ENCODE measurements at regions not wholly inside any gene's neighbourhood (a gene's known extent, or its start where the extent isn't known, plus 50 kb on each side); places are given as distances from the start of the nearest gene placed in this dataset.

DNA sequence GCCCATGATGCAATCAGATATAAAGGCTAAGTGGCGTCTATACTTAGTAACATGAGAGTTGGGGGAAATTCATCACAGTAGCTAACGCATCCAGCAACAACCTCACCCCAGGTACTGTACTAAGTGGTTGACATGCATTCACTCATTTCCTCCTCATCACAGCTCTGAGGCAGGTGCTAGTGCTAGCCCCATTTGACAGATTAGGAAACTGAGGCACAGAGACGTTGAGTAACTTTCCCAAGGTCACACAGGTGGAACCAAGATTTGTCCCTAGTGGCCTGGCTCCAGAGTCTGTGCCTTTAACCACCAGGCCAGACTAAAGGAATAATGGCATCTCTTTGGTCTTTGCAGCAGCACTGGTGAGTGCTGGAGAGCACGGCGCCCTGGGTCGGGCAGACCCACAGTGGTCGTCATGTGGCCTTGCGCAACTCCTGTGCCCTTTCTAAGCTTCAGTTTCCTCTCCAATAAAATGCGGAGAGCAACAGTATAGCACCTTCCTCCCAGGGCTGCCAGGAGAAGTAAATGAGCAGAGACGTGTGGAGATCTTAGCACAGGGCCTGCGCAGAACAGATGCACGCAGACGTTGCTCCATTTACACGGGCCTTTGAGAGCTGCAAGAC is 186.4 kb downstream of the BCOR start:
- TF ChIP-seq JUNB (CRISPR knock-in tag; conservative IDR thresholded peaks at IDR 0.05) (no peak), TAF1 (IDR thresholded peaks at IDR 0.05; ENCODE audit: control insufficient read depth, extremely low read depth, insufficient read depth, low read length, severe bottlenecking) (no peak), POLR2B (IDR thresholded peaks at IDR 0.05; ENCODE audit: low read depth, partially characterized antibody) (no peak), GABPB1 (CRISPR knock-in tag; IDR thresholded peaks at IDR 0.05) (no peak), ZBTB1 (CRISPR knock-in tag; IDR thresholded peaks at IDR 0.05; ENCODE audit: borderline replicate concordance, low read depth) (no peak), CHD4 (IDR thresholded peaks at IDR 0.05; ENCODE audit: insufficient read depth, insufficient replicate concordance, low read depth, low read length, poor library complexity, severe bottlenecking) (no peak), TGIF2 (CRISPR knock-in tag; IDR thresholded peaks at IDR 0.05) (no peak), FOXA1 (IDR thresholded peaks at IDR 0.05; ENCODE audit: borderline replicate concordance) (no peak)
- TF ChIP-seq, protein P1, sequence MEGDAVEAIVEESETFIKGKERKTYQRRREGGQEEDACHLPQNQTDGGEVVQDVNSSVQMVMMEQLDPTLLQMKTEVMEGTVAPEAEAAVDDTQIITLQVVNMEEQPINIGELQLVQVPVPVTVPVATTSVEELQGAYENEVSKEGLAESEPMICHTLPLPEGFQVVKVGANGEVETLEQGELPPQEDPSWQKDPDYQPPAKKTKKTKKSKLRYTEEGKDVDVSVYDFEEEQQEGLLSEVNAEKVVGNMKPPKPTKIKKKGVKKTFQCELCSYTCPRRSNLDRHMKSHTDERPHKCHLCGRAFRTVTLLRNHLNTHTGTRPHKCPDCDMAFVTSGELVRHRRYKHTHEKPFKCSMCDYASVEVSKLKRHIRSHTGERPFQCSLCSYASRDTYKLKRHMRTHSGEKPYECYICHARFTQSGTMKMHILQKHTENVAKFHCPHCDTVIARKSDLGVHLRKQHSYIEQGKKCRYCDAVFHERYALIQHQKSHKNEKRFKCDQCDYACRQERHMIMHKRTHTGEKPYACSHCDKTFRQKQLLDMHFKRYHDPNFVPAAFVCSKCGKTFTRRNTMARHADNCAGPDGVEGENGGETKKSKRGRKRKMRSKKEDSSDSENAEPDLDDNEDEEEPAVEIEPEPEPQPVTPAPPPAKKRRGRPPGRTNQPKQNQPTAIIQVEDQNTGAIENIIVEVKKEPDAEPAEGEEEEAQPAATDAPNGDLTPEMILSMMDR (IDR thresholded peaks at IDR 0.05 in 2 of 3, conservative IDR thresholded peaks at IDR 0.05 in 1 of 3; ENCODE audit: insufficient read depth in 2 of 3, low read depth in 1 of 3, low read length in 3 of 3): no peak
- TF ChIP-seq, protein P2, sequence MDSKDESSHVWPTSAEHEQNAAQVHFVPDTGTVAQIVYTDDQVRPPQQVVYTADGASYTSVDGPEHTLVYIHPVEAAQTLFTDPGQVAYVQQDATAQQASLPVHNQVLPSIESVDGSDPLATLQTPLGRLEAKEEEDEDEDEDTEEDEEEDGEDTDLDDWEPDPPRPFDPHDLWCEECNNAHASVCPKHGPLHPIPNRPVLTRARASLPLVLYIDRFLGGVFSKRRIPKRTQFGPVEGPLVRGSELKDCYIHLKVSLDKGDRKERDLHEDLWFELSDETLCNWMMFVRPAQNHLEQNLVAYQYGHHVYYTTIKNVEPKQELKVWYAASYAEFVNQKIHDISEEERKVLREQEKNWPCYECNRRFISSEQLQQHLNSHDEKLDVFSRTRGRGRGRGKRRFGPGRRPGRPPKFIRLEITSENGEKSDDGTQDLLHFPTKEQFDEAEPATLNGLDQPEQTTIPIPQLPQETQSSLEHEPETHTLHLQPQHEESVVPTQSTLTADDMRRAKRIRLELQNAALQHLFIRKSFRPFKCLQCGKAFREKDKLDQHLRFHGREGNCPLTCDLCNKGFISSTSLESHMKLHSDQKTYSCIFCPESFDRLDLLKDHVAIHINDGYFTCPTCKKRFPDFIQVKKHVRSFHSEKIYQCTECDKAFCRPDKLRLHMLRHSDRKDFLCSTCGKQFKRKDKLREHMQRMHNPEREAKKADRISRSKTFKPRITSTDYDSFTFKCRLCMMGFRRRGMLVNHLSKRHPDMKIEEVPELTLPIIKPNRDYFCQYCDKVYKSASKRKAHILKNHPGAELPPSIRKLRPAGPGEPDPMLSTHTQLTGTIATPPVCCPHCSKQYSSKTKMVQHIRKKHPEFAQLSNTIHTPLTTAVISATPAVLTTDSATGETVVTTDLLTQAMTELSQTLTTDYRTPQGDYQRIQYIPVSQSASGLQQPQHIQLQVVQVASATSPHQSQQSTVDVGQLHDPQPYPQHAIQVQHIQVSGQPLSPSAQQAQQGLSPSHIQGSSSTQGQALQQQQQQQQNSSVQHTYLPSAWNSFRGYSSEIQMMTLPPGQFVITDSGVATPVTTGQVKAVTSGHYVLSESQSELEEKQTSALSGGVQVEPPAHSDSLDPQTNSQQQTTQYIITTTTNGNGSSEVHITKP (IDR thresholded peaks at IDR 0.05; ENCODE audit: partially characterized antibody): no peak
- TF ChIP-seq, protein P3, sequence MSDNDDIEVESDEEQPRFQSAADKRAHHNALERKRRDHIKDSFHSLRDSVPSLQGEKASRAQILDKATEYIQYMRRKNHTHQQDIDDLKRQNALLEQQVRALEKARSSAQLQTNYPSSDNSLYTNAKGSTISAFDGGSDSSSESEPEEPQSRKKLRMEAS (CRISPR knock-in tag; IDR thresholded peaks at IDR 0.05): no peak
